C4-2B (cell line): ENCODE measurements at regions not wholly inside any gene's neighbourhood (a gene's known extent, or its start where the extent isn't known, plus 50 kb on each side); places are given as distances from the start of the nearest gene placed in this dataset.

Source experiments
- H3K27ac ChIP-seq: fragments of 450-650 bp; 2 replicates; pipeline ENCODE4 v1.5.1; 2017
- CTCF ChIP-seq: fragments of 450-650 bp; conservative IDR thresholded peaks from 2 replicates; pipeline ENCODE4 v1.5.1; 2017; ENCODE audit warnings: mild to moderate bottlenecking
- ZFX ChIP-seq: fragments of 450-650 bp; IDR thresholded peaks from 2 replicates; pipeline ENCODE4 v1.6.1; 2017

- no peak for TF ChIP-seq CTCF
- no peak for TF ChIP-seq ZFX
- H3K27ac ChIP-seq = no peak overlapping the region
These were observed 114.8 kb upstream of the ADO start for GRCh38 chr10:62689712-62690111.

- TF ChIP-seq ZFX = no peak
- TF ChIP-seq CTCF = no peak; the same call in 1 of the 2 replicates
- no peak overlapping the region for H3K27ac ChIP-seq
These were observed 113.8 kb upstream of the ADO start for GRCh38 chr10:62690703-62691102.

- no peak overlapping the region for H3K27ac ChIP-seq
- TF ChIP-seq CTCF = no peak
- no peak for TF ChIP-seq ZFX
These were observed 113.2 kb upstream of the ADO start for GRCh38 chr10:62691336-62691735.

- H3K27ac ChIP-seq = no peak overlapping the region
These were observed 112.4 kb upstream of the ADO start for GRCh38 chr10:62692085-62692484.

GRCh38 chr10:62693306-62693705 lies 111.2 kb upstream of the ADO start:
- no peak overlapping the region for H3K27ac ChIP-seq
- TF ChIP-seq CTCF = no peak
- TF ChIP-seq ZFX = no peak

More at GRCh38 chr10:62692085-62692484, 112.4 kb upstream of the ADO start:
- TF ChIP-seq ZFX (no peak), CTCF (no peak)

DNA sequence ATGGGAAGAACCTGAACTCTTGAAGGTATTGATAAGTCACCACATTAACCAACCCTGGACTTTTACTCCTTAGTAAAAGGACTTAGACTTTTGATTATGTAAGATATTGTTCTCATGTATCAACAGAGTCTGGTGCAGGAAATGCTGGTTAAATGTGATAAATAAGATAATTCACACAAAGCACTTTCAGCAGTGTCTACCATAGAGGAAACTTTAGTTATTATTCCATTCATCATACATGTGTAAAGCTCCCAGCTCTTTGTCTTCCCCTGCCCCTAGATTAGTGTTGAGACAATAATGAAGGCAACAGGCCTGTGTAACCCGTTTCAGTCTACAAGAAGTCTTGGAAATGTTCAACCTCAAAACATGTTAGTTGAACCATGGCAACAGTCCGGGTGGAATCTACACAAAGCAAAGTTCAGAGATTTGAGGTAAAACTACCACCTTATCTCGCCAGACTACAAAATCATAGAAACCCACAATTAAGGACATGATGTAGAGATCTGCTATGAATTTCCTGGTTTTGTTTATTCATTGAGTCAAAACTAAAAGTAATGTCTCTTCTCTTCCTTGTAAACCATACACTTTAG lies 109.9 kb upstream of the ADO start:
- TF ChIP-seq CTCF = no peak
- no peak overlapping the region for H3K27ac ChIP-seq

- no peak overlapping the region for H3K27ac ChIP-seq
- no peak for TF ChIP-seq ZFX
- TF ChIP-seq CTCF = no peak
These were observed 107.7 kb upstream of the ADO start for GRCh38 chr10:62696798-62697197.
